Large intestine (tissue), 3 donors: ENCODE measurements at regions not wholly inside any gene's neighbourhood (a gene's known extent, or its start where the extent isn't known, plus 50 kb on each side); places are given as distances from the start of the nearest gene placed in this dataset.

ENCODE experiments used
- DNase-seq, 2 donors: peaks; one replicate each; pipeline versions ENCODE4 v3.0.0 to v3.0.0-alpha.2; 2013
- H3K27ac ChIP-seq: one replicate; pipeline ENCODE4 v1.5.1; 2013; ENCODE audit warnings: low read length
- H3K27me3 ChIP-seq: 2 replicates; pipeline ENCODE4 v1.6.1; 2013; ENCODE audit warnings: low read length; ENCODE audit not compliant: control insufficient read depth, insufficient read depth
- H3K36me3 ChIP-seq: 2 replicates; pipeline ENCODE4 v1.6.1; 2013; ENCODE audit warnings: low read length; ENCODE audit not compliant: control insufficient read depth, insufficient read depth
- H3K4me1 ChIP-seq: one replicate; pipeline ENCODE4 v1.6.1; 2013; ENCODE audit warnings: low read length; ENCODE audit not compliant: control insufficient read depth, insufficient read depth
- H3K4me3 ChIP-seq: one replicate; pipeline ENCODE4 v1.5.1; 2013; ENCODE audit warnings: low read length
- H3K9me3 ChIP-seq: one replicate; pipeline ENCODE4 v1.6.1; 2013; ENCODE audit warnings: mild to moderate bottlenecking, low read depth, low read length, moderate library complexity; ENCODE audit not compliant: control insufficient read depth
- WGBS: methylation state at CpG from one replicate; pipeline ENCODE4 v1.1.5; 2013; ENCODE audit warnings: low lambda C conversion rate; ENCODE audit not compliant: insufficient coverage; 5-methylcytosine and 5-hydroxymethylcytosine counted together

GRCh38 chr18:8969639-8970390 is 132.7 kb upstream of the NDUFV2 start:
- Histone ChIP-seq H3K27ac (no peak overlapping the region), H3K36me3 (no peaks in the 10 kb centered on the region), H3K27me3 (no peaks in the 10 kb centered on the region), H3K4me3 (no peak overlapping the region), H3K9me3 (peaks cover 6% of the 10 kb centered on the region), H3K4me1 (no peaks in the 10 kb centered on the region)
- WGBS, result no CpG with 5 or more reads among the region's 4 CpGs
- DNase-seq, result no peak

GRCh38 chr18:8970843-8971242 is 131.7 kb upstream of the NDUFV2 start:
- DNase-seq, result no peak
- no peaks in the 10 kb centered on the region for H3K36me3 ChIP-seq
- no peak overlapping the region for H3K4me3 ChIP-seq
- no peaks in the 10 kb centered on the region for H3K27me3 ChIP-seq
- no CpG with 5 or more reads among the region's 6 CpGs for WGBS
- peaks cover 6% of the 10 kb centered on the region for H3K9me3 ChIP-seq
- no peaks in the 10 kb centered on the region for H3K4me1 ChIP-seq
- H3K27ac ChIP-seq, result no peak overlapping the region

GRCh38 chr18:8972116-8972515 is 130.4 kb upstream of the NDUFV2 start:
- H3K9me3 ChIP-seq, result peaks cover 6% of the 10 kb centered on the region
- 60% methylated on average over 1 of the region's 7 CpGs for WGBS
- no peak overlapping the region for H3K27ac ChIP-seq

DNA sequence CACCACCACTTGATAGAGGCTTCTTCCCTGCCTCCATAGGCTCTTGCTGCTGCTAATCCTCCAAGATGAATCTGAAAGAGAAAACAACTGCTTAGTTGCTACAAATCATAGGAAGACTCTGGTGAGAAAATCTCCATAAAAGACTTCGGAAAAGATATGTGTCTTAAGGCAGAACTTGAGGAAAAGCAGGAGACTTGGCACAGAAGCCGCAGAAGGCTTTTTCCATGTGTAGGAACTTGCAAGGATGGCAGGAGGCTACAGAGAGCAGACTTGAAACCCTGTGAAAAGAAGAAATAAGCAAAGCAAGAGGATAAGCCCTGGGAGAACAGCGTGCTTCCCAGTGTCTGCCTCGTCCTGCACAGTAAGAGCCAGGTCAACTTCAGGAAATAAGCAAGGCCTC is 128.2 kb upstream of the NDUFV2 start:
- Histone ChIP-seq H3K27ac (no peak overlapping the region), H3K27me3 (no peaks in the 10 kb centered on the region), H3K4me3 (no peak overlapping the region), H3K9me3 (peaks cover 6% of the 10 kb centered on the region), H3K4me1 (no peaks in the 10 kb centered on the region), H3K36me3 (no peaks in the 10 kb centered on the region)
- 100% methylated on average over 3 of the region's 4 CpGs for WGBS
- no peak for DNase-seq

More at GRCh38 chr18:8972116-8972515, 130.4 kb upstream of the NDUFV2 start:
- Histone ChIP-seq H3K4me1 (no peaks in the 10 kb centered on the region), H3K36me3 (no peaks in the 10 kb centered on the region), H3K27me3 (no peaks in the 10 kb centered on the region), H3K4me3 (no peak overlapping the region)
- no peak for DNase-seq

GRCh38 chr18:8974696-8975095 is 127.8 kb upstream of the NDUFV2 start:
- Histone ChIP-seq H3K4me3 (no peak overlapping the region), H3K27ac (no peak overlapping the region), H3K36me3 (no peaks in the 10 kb centered on the region), H3K9me3 (peaks cover 3% of the 10 kb centered on the region), H3K27me3 (no peaks in the 10 kb centered on the region), H3K4me1 (no peaks in the 10 kb centered on the region)
- no peak for DNase-seq
- no CpG with 5 or more reads among the region's 2 CpGs for WGBS

DNA sequence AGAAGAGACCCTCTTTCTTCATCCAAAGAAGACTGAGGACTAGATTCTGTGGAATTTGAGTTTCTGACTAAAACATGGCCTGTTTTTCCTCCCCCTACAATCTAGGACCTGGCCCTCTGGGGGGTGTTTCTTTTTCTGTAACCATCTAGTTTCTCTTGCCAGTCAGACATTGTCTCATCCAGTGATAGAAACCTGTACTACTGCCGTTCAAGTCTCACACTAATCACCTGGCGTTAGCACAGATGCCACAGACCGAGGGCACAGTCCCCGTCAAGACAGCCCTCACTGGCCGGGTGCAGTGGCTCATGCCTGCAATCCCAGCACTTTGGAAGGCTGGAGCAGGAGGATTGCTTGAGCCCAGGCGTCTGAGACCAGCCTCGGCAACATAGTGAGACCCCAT is 126.9 kb upstream of the NDUFV2 start:
- H3K9me3 ChIP-seq, result peaks cover 3% of the 10 kb centered on the region
- no CpG with 5 or more reads among the region's 7 CpGs for WGBS
- H3K36me3 ChIP-seq, result no peaks in the 10 kb centered on the region
- H3K27ac ChIP-seq, result no peak overlapping the region
- H3K4me3 ChIP-seq, result no peak overlapping the region
- no peak for DNase-seq
- no peaks in the 10 kb centered on the region for H3K27me3 ChIP-seq
- peaks cover 2% of the 10 kb centered on the region for H3K4me1 ChIP-seq

DNA sequence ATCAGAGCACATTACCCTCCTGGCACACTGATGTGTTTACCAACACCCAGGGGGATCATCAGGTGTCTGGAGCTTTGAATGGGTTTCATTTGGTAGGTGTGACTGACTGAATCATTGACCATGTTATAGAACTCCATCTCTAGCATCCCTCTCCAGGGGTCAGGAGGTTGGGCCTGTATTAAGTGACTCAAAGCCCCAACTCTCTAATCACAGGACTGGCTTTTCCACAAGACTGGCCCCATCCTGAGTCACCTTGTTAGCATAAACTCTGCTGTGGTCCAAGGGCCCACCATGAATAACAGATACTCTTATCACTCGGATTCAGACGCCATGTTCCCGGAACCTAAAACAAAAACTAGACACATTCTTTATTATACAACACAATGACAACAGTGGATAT is 125.9 kb upstream of the NDUFV2 start:
- H3K9me3 ChIP-seq, result peaks cover 3% of the 10 kb centered on the region
- peaks cover 2% of the 10 kb centered on the region for H3K4me1 ChIP-seq
- no peaks in the 10 kb centered on the region for H3K36me3 ChIP-seq
- no peak for DNase-seq
- no peaks in the 10 kb centered on the region for H3K27me3 ChIP-seq
- WGBS, result no CpG with 5 or more reads among the region's 3 CpGs
- no peak overlapping the region for H3K4me3 ChIP-seq
- H3K27ac ChIP-seq, result no peak overlapping the region

DNA sequence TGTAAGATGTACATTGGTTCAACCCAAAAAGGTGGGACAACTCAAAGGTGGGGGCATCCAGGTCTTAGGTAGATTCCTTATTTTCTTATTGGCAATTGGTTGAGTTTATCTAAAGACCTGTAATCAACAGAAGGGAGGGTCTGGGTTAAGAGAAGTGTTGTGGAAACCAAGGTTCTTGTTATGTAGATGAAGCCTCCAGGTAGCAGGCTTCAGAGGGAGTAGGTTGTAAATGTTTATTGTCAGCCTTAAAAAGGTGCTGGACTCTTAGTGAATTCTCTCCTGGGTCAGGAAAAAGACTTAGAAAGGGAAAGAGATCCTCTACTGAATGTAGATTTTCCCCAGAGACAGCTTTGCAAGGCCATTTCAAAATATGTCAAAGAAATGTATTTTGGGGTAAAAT is 125.3 kb upstream of the NDUFV2 start:
- peaks cover 2% of the 10 kb centered on the region for H3K4me1 ChIP-seq
- no peaks in the 10 kb centered on the region for H3K36me3 ChIP-seq
- no peak overlapping the region for H3K4me3 ChIP-seq
- no peak overlapping the region for H3K27ac ChIP-seq
- no peak for DNase-seq
- H3K9me3 ChIP-seq, result peaks cover 3% of the 10 kb centered on the region
- H3K27me3 ChIP-seq, result no peaks in the 10 kb centered on the region

DNA sequence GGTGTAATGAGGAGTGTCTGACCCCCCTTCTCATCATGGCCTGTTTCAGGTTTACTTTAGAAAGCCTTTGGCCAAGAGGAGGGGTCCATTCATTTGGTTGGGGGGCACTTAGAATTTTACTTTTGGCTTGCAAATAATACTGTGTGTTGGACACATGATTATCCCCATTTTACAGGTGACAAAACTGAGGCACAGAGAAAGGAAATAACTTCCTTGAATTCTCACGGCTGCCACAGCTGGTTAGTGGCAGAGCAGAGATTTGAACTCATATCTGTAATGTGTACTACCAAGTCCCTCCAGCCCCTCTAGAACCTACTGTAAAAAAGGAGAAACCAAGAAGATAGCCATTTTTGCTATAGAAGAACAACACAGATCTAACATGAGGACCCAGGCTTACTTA is 124.8 kb upstream of the NDUFV2 start:
- DNase-seq, result no peak
- Histone ChIP-seq H3K27me3 (no peaks in the 10 kb centered on the region), H3K4me1 (peaks cover 2% of the 10 kb centered on the region), H3K4me3 (no peak overlapping the region), H3K9me3 (peaks cover 3% of the 10 kb centered on the region), H3K36me3 (no peaks in the 10 kb centered on the region), H3K27ac (no peak overlapping the region)
- WGBS, result no CpG with 5 or more reads among the region's 1 CpG

DNA sequence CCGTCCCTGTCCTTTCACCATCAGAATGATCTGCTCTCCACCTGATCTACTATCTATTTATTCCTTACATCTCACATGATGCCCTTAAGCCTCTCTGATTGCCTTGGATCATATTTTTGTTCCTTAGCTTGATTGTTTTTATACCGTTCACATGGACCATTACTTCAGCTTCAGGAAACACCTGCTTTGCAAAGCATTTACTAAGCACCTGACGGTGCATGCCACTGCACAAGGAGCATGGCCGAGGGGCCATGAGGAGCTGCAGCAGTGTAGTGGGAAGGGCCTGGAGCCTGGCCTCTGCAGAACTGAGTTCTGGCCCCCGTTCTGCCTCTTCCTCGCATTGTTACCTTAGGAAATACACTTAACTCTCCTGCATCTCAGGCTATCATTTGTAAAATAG is 124.1 kb upstream of the NDUFV2 start:
- H3K9me3 ChIP-seq, result peaks cover 3% of the 10 kb centered on the region
- 80% methylated on average over 1 of the region's 6 CpGs for WGBS
- H3K27me3 ChIP-seq, result no peaks in the 10 kb centered on the region
- no peak overlapping the region for H3K27ac ChIP-seq
- DNase-seq, result no peak
- no peak overlapping the region for H3K4me3 ChIP-seq
- peaks cover 2% of the 10 kb centered on the region for H3K4me1 ChIP-seq
- no peaks in the 10 kb centered on the region for H3K36me3 ChIP-seq

DNA sequence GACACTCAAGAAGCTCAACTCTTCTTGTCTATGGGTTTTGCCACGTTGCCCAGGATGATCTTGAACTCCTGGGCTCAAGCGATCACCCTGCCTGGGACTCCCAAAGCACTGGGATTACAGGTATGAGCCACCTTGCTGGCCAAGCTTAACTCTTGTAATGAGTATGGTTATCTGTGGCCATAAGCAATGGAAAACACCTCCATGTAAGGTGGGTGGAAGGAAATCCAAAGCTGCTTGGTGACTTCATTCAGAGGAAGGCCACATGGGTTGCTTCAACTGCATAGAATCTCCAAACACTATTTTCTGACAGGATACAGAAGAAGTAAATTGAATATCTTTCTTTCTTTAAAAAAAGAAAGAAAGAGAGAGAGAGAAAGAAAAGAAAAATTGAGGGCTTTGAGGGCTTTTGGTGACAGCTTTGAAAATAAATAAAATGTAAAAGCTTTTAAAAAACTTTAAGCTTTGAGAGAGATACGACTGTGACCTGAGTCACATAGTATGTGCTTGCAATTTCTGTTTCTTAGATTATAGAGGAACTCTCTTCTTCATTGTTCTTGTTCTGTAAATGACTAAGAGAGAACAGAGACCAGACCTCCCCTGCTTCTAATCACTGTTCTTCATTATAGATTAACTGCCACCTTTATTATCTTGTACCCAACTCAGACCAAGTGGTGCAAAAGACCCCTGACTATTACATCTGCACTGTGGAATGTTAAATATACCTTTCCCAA is 123.1 kb upstream of the NDUFV2 start:
- WGBS, result no CpG with 5 or more reads among the region's 3 CpGs
- Histone ChIP-seq H3K27me3 (no peaks in the 10 kb centered on the region), H3K4me3 (no peak overlapping the region), H3K27ac (no peak overlapping the region), H3K9me3 (no peaks in the 10 kb centered on the region), H3K36me3 (no peaks in the 10 kb centered on the region), H3K4me1 (peaks cover 2% of the 10 kb centered on the region)
- no peak for DNase-seq
